ENCODE measurements at regions not wholly inside any gene's neighbourhood (a gene's known extent, or its start where the extent isn't known, plus 50 kb on each side); places are given as distances from the start of the nearest gene placed in this dataset.
"Not testable (repeated sequence)": the region's sequence is repeated elsewhere in the genome, so short reads cannot be mapped to it uniquely, and the experiment has no call there.

DNA sequence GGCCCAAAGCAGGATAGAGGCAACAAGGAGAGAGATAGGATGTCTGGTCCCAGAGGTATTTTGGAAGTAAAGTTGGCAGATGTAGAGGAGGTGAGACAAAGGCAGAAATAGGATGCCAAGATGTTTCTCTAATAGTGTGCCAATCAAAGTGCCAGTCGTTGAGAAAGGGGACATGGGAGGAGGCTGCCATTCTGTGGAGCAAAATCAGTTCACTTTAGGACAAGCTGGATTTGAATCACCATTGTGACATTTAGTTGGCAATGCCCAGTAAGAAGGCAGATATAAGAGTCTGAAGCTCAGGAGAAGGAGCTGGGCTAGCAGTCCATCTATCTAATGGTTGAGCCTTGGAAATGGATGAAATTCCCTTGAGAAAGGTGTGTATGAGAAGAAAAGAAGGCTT, 53.8 kb downstream of the ADRB2 start:
- DNase-seq (ENCODE audit: low spot score), result no peak

DNA sequence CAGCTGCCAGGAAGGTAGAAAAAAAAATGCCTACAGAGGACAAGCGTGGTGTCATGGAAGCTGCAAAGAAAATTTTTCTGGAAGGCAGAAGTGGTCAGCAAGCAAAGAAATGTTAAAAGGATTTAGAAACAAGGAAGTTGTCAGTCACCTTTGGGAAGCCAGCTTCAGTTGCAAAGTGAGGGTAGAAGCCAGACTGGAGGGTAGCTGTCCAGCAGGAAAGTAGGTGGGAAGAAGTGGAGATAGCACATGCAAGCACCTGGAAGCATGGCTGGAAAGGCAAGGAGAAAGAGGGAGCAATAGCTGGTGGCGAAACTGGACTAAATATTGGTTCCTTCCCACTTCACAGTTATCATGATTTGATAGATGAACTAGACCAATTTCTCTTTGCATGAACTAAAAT, 54.3 kb downstream of the ADRB2 start:
- no peak for DNase-seq (ENCODE audit: low spot score)

DNA sequence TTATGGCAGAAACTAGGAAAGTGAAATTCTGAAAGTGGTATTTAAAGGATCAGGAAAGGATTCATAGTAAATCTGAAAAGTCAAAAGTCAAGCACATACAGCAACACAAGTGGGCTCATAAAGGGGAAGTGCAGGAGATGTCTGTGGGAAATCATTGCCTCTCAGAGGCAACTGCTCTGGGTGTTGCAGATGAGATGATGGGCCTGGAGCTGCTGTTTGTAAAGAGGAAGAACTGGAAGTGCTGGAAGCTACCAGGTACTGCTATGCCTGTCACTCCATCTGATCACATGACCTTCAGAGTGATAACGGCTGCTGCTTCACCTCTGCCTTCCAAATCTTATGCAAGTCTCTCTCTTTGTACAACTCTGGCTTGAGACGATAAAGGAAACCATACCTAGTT, 55.9 kb downstream of the ADRB2 start:
- no peak for DNase-seq (ENCODE audit: low spot score)

DNA sequence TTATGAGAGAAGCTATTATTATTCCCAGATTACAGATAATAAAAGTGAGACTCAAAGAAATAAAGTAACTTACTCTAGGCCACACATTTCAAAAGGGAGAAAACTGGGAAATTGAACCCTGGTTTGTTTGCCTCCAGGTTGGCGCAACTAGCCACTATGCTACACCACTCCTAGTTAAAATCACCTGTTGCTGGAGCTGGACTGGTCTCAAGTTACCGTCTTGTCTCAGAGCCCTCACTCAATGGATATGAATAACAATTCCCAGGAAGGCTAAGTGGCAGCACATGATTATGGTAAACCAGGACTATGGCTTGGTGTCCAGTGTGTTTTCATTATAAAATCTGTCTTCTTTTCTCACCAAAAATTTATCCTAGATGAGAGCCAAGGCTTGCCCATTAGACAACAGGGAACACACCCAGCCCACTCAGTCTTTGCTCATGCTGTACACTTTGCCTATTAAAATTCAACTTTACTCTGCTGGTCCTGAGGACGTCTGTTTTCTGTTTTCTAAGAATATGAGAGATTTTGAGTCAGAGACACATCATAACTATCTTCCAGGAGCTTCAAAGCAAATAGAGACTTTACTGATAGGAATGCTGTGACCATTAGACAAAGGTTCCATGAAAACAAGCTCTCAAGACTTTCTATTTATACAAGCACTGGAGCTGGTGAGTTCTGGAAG, 58.1 kb downstream of the ADRB2 start:
- DNase-seq (ENCODE audit: low spot score), result no peak

DNA sequence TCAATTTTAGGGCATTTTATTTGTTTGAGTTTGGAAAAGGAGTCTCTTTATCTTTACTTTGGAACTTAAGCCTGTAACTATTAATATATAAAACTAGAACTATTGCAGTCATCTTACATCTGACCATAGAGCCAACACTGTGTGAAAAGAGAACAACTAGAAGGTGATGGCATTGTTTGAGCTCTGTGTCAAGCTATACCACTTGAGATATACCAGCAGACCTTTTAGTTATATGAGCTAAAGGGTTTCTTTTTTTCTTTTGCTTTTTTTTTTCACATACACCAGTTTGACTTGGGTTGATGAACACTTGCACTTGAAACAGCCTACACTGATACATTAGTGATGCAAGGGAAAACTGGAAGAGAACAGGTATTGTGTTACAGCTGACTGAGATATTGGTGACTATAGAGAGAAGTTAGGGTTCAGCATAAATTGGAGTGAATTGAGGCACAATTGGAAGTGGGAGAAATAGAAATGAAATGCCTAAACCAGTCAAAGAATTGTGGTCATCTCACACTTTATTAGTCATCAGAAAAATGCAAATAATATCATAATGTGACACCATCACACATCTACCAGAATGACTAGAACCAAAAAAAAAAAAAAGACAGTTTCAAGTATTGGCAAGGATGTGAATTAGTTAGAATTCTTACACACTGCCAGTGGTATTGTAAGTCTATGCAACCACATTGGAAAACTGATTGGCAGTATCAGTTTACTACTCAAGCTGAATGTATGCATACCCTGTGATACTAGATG, 60.9 kb downstream of the ADRB2 start:
- DNase-seq (ENCODE audit: low spot score), result no peak

DNA sequence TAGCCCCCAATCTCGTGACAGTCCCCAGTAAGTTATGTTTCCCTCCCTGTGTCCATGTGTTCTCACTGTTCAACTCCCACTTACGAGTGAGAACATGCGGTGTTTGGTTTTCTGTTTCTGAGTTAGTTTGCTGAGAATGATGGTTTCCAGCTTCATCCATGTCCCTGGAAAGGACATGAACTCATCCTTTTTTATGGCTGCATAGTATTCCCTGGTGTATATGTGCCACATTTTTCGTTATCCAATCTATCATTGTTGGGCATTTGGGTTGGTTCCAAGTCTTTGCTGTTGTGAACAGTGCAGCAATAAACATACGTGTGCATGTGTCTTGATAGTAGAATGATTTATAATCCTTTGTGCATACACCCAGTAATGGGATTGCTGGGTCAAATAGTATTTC, 63.5 kb downstream of the ADRB2 start:
- not testable (repeated sequence) for DNase-seq (ENCODE audit: low spot score)

DNA sequence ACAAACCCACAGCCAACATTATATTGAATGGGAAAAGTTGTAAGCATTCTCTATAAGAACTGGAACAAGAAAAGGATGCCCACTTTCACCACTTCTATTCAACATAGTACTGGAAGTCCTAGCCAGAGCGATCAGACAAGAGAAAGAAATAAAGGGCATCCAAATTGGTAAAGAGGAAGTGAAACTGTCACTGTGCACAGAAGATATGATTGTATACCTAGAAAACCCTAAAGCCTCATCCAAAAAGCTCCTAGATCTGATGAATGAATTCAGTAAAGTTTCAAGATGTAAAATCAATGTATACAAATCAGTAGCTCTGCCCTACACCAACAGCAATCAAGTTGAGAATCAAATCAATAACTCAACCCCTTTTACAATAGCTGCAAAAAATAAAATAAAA, 69.0 kb downstream of the ADRB2 start:
- peak; percentile 8 for DNase-seq (ENCODE audit: low spot score)

DNA sequence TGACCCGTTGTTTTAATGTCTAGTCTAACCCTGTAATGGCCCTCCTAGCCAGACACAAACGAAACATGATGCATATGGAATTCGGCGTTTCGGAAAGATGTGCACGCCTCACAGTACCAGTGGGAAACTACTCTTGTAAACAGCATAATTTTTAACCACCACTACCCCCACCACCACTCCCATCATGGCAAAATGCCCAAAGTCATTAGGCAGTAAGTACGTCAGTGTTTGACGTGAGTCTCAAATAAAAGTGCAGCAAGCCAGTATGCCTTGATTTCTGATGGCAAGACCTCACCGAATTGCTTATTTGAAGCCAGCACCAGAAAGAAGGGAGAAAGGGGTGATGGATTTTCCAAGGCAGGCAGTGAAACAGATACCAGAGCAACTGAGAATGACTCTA, 71.4 kb downstream of the ADRB2 start:
- DNase-seq (ENCODE audit: low spot score), result no peak

DNA sequence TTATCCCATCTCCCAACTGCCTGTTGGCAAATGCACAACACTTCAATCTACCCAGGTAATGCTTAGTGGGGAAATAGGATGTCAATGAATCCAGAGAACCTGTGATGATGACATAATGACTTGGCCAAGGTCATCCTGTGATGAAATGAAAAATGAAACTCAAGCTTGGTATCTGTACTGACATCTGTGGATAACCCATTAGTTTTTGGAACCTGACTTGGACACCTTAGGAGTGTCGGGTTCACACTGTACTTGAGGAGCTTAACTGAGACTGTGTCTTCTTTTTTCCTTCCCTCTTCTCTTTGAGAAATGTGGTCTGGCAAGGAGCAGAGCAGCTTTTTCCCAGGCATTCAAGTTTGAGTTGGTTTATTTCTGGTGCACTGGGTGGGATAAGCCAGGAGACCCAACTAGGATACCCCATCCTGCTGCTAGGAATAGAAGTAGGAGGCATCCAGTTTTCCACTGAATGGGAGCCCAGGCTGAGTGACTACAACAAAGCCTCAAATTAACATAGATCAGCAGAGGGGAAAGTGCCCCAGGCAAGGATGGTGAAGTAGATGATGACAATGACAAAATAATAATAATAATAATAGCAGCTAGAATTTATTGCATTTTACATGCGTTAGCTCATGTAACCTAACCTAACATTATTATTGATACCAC, 72.1 kb downstream of the ADRB2 start:
- no peak for DNase-seq (ENCODE audit: low spot score)

DNA sequence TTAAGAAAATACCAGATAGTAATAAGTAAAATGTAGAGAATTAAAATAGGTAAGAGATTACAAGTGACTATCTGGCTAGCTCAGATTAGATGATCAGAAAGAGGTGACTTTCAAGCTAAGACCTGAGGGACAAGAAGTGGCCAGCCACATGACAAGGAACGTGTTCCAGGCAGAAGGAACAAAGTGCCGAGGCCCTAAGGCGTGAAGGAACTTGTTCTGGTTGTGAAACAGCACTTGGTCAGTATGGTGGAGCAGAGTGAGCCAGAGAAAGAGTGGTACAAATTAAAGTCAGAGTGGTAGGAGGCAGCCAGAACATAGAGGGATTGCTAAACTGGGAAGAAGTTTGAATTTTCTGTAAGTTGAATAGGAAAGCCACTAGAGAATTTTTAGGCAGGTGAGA, 73.6 kb downstream of the ADRB2 start:
- DNase-seq (ENCODE audit: low spot score), result no peak

DNA sequence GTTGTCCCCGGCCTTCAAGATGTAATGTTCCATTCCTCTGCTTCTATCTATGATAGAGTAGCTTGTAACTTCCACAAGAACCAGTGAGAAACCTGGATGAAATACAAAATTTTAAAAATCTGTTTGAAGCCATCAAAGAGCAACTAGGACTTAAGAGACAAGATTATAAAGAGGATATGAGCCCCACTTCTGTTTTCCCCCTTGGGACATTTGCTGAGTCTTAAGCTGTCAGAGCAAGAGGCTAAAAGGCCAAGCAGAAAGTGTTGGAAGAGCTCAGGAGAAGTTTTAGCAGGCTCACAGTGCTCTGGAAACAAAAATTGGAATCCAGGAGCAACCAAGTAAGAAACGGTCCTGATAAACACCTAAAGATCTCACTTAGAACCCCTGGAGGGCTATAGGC, 76.1 kb downstream of the ADRB2 start:
- DNase-seq (ENCODE audit: low spot score), result no peak

DNA sequence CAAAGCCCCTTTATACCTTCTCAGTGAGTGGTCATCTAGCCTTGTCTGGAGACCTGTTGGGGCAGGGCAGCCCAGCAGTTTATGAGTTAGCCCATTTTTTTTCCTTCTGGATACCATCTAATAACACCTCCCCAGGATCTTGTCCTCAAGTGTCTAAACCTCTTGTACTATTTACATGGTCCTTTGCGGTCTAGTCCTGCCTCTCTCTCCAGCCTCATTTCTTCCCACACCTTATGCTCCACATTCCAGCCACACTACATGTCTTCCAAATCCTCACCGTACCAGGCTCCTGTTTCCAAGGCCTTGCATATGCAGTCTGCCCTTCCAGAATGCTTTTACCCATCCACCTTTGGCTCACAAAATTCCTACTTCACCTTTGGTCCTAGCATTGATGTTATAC, 77.2 kb downstream of the ADRB2 start:
- no peak for DNase-seq (ENCODE audit: low spot score)

DNA sequence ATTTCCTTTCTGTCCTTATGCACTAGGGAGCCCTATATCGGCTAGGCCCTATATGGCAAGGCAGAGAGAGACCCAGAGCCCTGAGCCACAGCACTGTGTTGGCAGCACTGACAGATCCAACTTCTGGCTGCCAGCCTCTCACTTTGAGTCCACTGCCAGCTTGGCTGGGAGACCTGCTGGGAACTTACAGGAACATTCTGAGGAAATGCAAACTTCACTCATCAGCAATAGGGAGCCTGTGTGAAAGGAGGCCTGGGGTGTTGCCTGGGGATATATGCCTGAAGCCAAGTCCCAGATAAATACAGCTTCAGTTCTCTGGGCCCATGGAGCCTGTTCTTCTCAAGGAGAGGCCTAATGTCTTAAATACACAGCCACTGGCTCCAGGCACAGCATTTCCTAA, 78.0 kb downstream of the ADRB2 start:
- no peak for DNase-seq (ENCODE audit: low spot score)

DNA sequence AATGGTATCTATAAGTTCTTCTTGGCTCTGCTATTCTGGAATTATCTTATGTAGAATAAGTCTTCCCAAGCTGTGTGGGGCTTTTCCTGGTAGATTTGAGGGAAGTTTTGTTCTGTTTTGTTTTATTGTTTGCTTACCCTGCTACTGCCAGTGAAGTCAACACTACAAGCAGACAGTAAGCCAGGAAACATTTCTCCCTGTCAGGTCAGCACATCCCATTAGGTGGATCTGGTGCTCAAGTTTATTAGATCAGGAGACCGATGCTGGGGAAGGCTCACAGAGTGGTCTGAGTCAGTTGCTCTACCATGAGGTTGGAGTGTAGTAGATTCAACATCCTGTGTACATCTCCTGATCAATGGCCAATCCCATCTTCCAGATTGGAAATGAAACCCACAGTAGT, 79.1 kb downstream of the ADRB2 start:
- DNase-seq (ENCODE audit: low spot score), result no peak

DNA sequence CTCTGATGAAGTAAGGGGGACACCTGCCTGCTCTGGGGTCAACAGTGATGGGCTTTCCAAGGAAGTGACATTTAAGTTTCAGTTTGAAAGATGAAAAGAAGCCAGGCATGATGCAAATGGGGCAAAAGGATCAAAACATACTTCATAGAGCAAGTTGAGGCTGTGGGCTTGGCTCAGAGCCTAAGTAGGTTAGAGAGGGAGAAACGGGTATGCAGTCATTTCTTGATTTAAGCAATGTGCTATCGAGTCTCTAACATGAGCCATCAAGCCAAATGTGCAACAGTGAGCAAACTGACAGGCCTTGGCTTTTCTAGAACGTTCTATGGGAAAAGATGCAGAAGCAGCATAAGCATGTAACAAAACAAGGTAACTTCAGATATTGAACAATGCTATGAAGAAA, 80.6 kb downstream of the ADRB2 start:
- DNase-seq (ENCODE audit: low spot score), result no peak

DNA sequence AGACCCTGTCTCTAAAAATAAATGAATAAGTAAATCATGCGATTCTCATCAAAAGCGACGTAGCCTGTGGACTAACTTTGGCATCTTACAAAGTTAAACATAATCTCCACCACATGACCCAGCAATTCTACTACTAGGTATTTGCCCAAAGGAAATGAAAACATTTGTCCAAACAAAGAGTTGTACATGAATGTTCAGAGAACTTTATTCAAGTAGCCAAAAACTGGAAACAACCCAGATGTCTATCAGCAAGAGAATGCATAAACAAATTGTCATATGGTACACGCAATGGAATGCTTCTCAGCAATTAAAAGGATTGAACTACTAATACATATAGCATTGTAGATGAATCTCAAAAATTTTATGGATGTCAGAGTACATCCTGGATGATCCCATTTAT, 82.6 kb downstream of the ADRB2 start:
- DNase-seq (ENCODE audit: low spot score), result no peak

DNA sequence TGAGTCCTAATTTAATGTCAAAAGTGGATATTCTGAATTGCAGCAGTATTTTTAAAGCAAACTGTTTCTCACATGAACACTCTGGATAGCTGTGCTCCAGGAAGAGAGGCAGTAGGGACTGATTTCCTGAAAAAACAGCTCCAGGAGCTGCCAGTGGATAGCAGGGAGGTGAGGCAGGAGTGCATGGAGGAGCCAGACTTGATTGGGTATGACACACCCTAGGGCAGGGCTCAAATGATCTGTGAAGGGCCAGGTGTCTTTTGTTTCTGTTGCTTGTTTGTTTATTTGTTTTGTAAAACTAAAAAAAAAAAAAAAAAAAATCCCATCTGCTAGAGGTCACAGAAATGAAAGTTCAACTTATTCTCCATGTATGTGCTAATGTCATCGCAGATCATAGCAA, 83.4 kb downstream of the ADRB2 start:
- no peak for DNase-seq (ENCODE audit: low spot score)

DNA sequence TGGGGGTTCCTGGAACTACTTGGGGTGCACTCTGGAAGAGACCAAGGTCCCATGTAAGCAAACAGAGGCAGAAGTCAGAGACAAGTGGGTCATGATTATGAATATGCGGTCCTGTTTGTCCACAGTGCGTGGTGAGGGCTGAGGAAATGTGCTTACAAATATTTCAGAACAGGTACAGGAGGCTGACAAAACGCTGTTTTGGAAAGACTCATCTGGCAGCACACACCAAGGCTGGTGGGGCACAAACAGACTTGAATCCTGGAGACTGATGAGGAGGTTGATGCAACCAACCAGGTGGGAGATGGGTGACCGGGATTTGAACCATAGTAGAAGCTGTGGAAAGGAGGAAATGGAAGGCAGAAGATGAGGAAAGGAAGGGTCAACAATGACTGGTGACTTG, 83.8 kb downstream of the ADRB2 start:
- DNase-seq (ENCODE audit: low spot score), result no peak

DNA sequence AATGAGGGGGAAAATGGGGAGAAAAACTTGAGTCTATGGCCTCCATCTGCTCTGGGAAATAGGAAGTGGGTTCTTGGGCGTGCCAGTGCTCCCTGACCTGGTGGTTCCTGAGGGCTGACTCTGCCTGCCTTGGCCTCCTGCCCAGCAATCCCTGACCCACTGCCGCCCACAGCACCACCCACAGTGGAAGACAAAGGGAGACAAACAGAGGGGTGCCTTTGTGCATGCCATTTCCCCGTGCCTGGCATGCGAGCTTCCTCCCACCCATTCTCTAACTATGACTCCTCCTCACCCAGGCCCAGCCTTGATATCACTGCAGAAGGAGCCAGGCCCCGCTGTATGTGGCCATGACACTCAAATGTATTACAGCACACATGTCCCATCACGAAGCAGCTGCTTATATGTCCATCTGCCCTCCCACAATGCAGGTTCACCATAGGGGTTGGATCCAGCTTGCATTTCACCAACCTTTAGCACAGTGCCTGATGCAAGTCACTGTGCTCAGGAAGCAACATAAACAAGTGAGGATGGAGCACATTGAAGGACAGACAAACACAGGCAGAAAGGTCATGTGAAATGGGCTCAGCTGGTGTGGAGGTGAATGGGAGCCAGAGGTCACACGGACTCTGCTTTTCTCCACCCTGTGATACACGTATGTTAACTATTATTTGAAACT, 84.4 kb downstream of the ADRB2 start:
- no peak for DNase-seq (ENCODE audit: low spot score)

DNA sequence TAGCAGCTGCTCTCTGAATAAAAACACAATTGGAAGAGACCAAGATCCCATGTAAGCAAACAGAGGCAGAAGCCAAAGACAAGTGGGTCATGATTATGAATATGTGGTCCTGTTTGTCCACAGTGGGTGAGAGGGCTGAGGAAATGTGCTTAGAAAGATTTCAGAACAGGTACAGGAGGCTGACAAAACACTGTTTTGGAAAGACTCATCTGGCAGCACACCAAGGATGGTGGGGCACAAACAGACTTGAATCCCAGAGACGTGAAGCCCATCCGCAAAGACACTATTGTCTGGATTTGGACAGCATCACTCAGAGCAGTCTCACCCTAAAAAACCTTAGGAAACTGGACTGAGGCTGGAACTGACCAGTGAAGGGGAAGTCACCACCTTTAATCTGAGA, 85.0 kb downstream of the ADRB2 start:
- DNase-seq (ENCODE audit: low spot score), result no peak

DNA sequence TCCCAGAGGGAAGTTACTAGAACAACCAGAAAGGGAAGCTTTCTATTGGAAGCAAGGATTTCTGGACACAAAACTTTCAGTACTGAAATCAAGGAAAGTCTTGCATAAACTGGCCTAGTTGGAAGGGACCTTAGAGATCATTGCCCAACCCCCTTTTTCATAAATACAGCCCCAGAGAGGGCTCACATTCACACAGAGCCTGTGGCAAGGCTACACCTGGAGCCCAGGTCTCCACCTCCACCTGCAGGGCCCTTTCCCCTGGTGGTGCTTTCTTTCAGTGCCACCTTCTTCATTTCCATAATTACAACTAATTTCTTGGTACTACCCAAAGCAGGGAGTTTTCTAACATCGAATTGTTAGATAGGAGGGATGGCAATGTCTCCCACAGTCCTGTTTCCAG, 85.7 kb downstream of the ADRB2 start:
- no peak for DNase-seq (ENCODE audit: low spot score)

DNA sequence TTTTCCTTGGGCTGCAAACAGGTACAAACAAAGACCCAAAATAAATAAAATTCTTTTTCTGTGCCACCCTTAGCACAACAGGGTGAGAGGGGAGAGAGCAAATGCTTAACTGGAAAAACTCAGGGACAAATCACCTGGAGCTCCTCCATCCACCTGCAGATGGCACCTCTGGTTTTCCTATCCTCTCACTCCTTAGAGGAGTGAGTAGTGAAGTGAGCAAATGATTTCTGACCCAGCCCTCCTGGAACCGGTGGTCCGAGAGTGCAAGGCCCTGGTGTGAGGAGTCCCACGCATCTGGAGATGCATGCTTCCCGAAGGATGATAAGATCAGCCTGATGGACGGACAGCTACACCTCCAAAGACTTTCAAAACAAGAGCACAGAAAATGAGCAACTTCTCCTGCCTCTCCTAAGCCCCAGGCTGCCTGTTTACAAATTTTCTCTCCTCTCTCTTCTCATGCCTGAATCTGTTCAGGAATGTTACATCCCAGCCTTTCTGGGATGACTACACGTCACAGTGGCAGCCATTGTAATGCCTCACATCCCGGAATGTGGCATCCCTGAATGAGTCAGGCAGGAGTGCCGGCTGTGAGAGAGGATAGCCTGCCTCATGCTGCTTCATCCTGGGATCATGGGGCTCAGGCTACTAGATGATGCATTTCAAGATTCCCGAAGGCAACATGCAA, 86.4 kb downstream of the ADRB2 start:
- DNase-seq (ENCODE audit: low spot score), result no peak
